ENCODE measurements at regions not wholly inside any gene's neighbourhood (a gene's known extent, or its start where the extent isn't known, plus 50 kb on each side); places are given as distances from the start of the nearest gene placed in this dataset.

GRCh38 chr5:36522746-36523065 lies 83.7 kb upstream of the SLC1A3 start:
- Histone ChIP-seq H3K36me3 (ENCODE audit: insufficient read depth, low read length) (no peaks in the 10 kb centered on the region), H3K4me1 (ENCODE audit: insufficient read depth, low read length) (no peaks in the 10 kb centered on the region), H3K27ac (ENCODE audit: low read depth, low read length) (no peak overlapping the region), H2AFZ (ENCODE audit: low read depth, low read length) (no peak overlapping the region), H4K20me1 (ENCODE audit: insufficient read depth, low read length) (no peaks in the 10 kb centered on the region), H3K79me2 (ENCODE audit: insufficient read depth, low read length) (no peaks in the 10 kb centered on the region), H3K4me3 (ENCODE audit: insufficient read depth, low read depth, low read length) (no peak overlapping the region), H3K4me2 (ENCODE audit: low read length) (no peak overlapping the region), H3K9ac (ENCODE audit: low read length) (no peak overlapping the region), H3K27me3 (ENCODE audit: insufficient read depth, low read length) (no peaks in the 10 kb centered on the region), H3K9me3 (ENCODE audit: insufficient read depth, low read depth, low read length) (no peaks in the 10 kb centered on the region)
- H3K27me3 Mint-ChIP-seq (ENCODE audit: low read depth, unreplicated experiment) = no peaks in the 10 kb centered on the region
- no peaks in the 10 kb centered on the region for H3K36me3 Mint-ChIP-seq (ENCODE audit: low read depth, unreplicated experiment)
- TF ChIP-seq EZH2 (IDR thresholded peaks at IDR 0.05; ENCODE audit: insufficient read depth, low read length) = no peak
- no peak for TF ChIP-seq CTCF (IDR thresholded peaks at IDR 0.05; ENCODE audit: insufficient read depth, low read depth, low read length)
- H3K4me3 Mint-ChIP-seq (ENCODE audit: unreplicated experiment) = no peak overlapping the region
- no peaks in the 10 kb centered on the region for H3K9me3 Mint-ChIP-seq (ENCODE audit: unreplicated experiment)
- H3K4me1 Mint-ChIP-seq (ENCODE audit: low read depth, unreplicated experiment) = peaks cover 4% of the 10 kb centered on the region
- no peak for FAIRE-seq
- H3K27ac Mint-ChIP-seq (ENCODE audit: unreplicated experiment) = no peak overlapping the region
- no peak for DNase-seq (ENCODE audit: low read depth)

GRCh38 chr5:36523450-36523849 lies 83.0 kb upstream of the SLC1A3 start:
- Mint-ChIP-seq H3K4me3 (ENCODE audit: unreplicated experiment) (no peak overlapping the region), H3K27ac (ENCODE audit: unreplicated experiment) (no peak overlapping the region), H3K4me1 (ENCODE audit: low read depth, unreplicated experiment) (peaks cover 4% of the 10 kb centered on the region), H3K27me3 (ENCODE audit: low read depth, unreplicated experiment) (no peaks in the 10 kb centered on the region), H3K36me3 (ENCODE audit: low read depth, unreplicated experiment) (no peaks in the 10 kb centered on the region), H3K9me3 (ENCODE audit: unreplicated experiment) (no peaks in the 10 kb centered on the region)
- no peaks in the 10 kb centered on the region for H3K27me3 ChIP-seq (ENCODE audit: insufficient read depth, low read length)
- H3K4me1 ChIP-seq (ENCODE audit: insufficient read depth, low read length) = no peaks in the 10 kb centered on the region
- no peak overlapping the region for H2AFZ ChIP-seq (ENCODE audit: low read depth, low read length)
- DNase-seq (ENCODE audit: low read depth) = no peak
- H3K4me2 ChIP-seq (ENCODE audit: low read length) = no peak overlapping the region
- no peak for FAIRE-seq
- H3K9me3 ChIP-seq (ENCODE audit: insufficient read depth, low read depth, low read length) = no peaks in the 10 kb centered on the region
- no peak overlapping the region for H3K27ac ChIP-seq (ENCODE audit: low read depth, low read length)
- no peak overlapping the region for H3K9ac ChIP-seq (ENCODE audit: low read length)
- no peaks in the 10 kb centered on the region for H3K36me3 ChIP-seq (ENCODE audit: insufficient read depth, low read length)
- no peak for TF ChIP-seq EZH2 (IDR thresholded peaks at IDR 0.05; ENCODE audit: insufficient read depth, low read length)
- TF ChIP-seq CTCF (IDR thresholded peaks at IDR 0.05; ENCODE audit: insufficient read depth, low read depth, low read length) = no peak
- no peaks in the 10 kb centered on the region for H3K79me2 ChIP-seq (ENCODE audit: insufficient read depth, low read length)
- H4K20me1 ChIP-seq (ENCODE audit: insufficient read depth, low read length) = no peaks in the 10 kb centered on the region
- H3K4me3 ChIP-seq (ENCODE audit: insufficient read depth, low read depth, low read length) = no peak overlapping the region

GRCh38 chr5:36523926-36524325 lies 82.5 kb upstream of the SLC1A3 start:
- Histone ChIP-seq H3K4me3 (ENCODE audit: insufficient read depth, low read depth, low read length) (no peak overlapping the region), H3K9me3 (ENCODE audit: insufficient read depth, low read depth, low read length) (no peaks in the 10 kb centered on the region), H3K4me1 (ENCODE audit: insufficient read depth, low read length) (no peaks in the 10 kb centered on the region), H3K79me2 (ENCODE audit: insufficient read depth, low read length) (no peaks in the 10 kb centered on the region), H3K36me3 (ENCODE audit: insufficient read depth, low read length) (no peaks in the 10 kb centered on the region), H2AFZ (ENCODE audit: low read depth, low read length) (no peak overlapping the region), H4K20me1 (ENCODE audit: insufficient read depth, low read length) (no peaks in the 10 kb centered on the region), H3K4me2 (ENCODE audit: low read length) (no peak overlapping the region), H3K27ac (ENCODE audit: low read depth, low read length) (no peak overlapping the region), H3K9ac (ENCODE audit: low read length) (no peak overlapping the region), H3K27me3 (ENCODE audit: insufficient read depth, low read length) (no peaks in the 10 kb centered on the region)
- Mint-ChIP-seq H3K36me3 (ENCODE audit: low read depth, unreplicated experiment) (no peaks in the 10 kb centered on the region), H3K9me3 (ENCODE audit: unreplicated experiment) (no peaks in the 10 kb centered on the region), H3K27ac (ENCODE audit: unreplicated experiment) (no peak overlapping the region), H3K4me3 (ENCODE audit: unreplicated experiment) (no peak overlapping the region), H3K27me3 (ENCODE audit: low read depth, unreplicated experiment) (no peaks in the 10 kb centered on the region), H3K4me1 (ENCODE audit: low read depth, unreplicated experiment) (peaks cover 4% of the 10 kb centered on the region)
- no peak for TF ChIP-seq EZH2 (IDR thresholded peaks at IDR 0.05; ENCODE audit: insufficient read depth, low read length)
- DNase-seq (ENCODE audit: low read depth) = no peak
- no peak for FAIRE-seq
